HG02938 (cell line): ENCODE measurements at regions not wholly inside any gene's neighbourhood (a gene's known extent, or its start where the extent isn't known, plus 50 kb on each side); places are given as distances from the start of the nearest gene placed in this dataset.

Source experiments
- ATAC-seq: cut with Tn5 transposase; IDR thresholded peaks from one replicate; pipeline ENCODE4 v1.9.1; 2021; ENCODE audit warnings: mild to moderate bottlenecking, moderate library complexity; ENCODE audit not compliant: unreplicated experiment

- no peak for ATAC-seq
These were observed 60.4 kb upstream of the OBI1 start for GRCh38 chr13:78719367-78719766.

- ATAC-seq, result no peak
These were observed 55.8 kb upstream of the OBI1 start for GRCh38 chr13:78714717-78715116.

- no peak for ATAC-seq
These were observed 53.9 kb upstream of the OBI1 start for GRCh38 chr13:78712831-78713230.

GRCh38 chr13:78709028-78709427, 50.1 kb upstream of the OBI1 start:
- ATAC-seq, result no peak
